Superior temporal gyrus (tissue), 1 donor: ENCODE measurements at regions not wholly inside any gene's neighbourhood (a gene's known extent, or its start where the extent isn't known, plus 50 kb on each side); places are given as distances from the start of the nearest gene placed in this dataset.

Experiments
- DNase-seq: peaks from one replicate; pipeline ENCODE4 v3.0.0-alpha.2; 2016; ENCODE audit errors: extremely low spot score

- DNase-seq = no peak
Measured at GRCh38 chr1:200252531-200252930, 157.3 kb downstream of the ZNF281 start.

- DNase-seq = no peak
Measured at GRCh38 chr1:200250469-200250868, 159.4 kb downstream of the ZNF281 start.

- no peak for DNase-seq
Measured at GRCh38 chr1:200248541-200248940, 161.3 kb downstream of the ZNF281 start.

- DNase-seq = no peak
Measured at GRCh38 chr1:200247518-200247917, 162.3 kb downstream of the ZNF281 start.

GRCh38 chr1:200245473-200245872 lies 164.4 kb downstream of the ZNF281 start:
- DNase-seq = no peak

GRCh38 chr1:200243042-200243437 lies 166.8 kb downstream of the ZNF281 start:
- no peak for DNase-seq

- peak; percentile 46 for DNase-seq
Measured at GRCh38 chr1:200242110-200243041, 167.5 kb downstream of the ZNF281 start.

- DNase-seq = no peak
Measured at GRCh38 chr1:200240656-200241055, 169.2 kb downstream of the ZNF281 start.

GRCh38 chr1:200238311-200238710 lies 171.5 kb downstream of the ZNF281 start:
- no peak for DNase-seq

GRCh38 chr1:200237066-200237465 lies 172.8 kb downstream of the ZNF281 start:
- DNase-seq = no peak

GRCh38 chr1:200234938-200235337 lies 174.9 kb downstream of the ZNF281 start:
- DNase-seq = no peak

GRCh38 chr1:200233393-200233792 lies 176.4 kb downstream of the ZNF281 start:
- DNase-seq = no peak

- no peak for DNase-seq
Measured at GRCh38 chr1:200231787-200232231, 178.0 kb downstream of the ZNF281 start.

GRCh38 chr1:200230671-200231070 lies 179.2 kb downstream of the ZNF281 start:
- DNase-seq = no peak

GRCh38 chr1:200228486-200228885 lies 181.3 kb downstream of the ZNF281 start:
- DNase-seq = no peak

GRCh38 chr1:200228081-200228480 lies 181.8 kb downstream of the ZNF281 start:
- DNase-seq = no peak
